ENCODE measurements at regions not wholly inside any gene's neighbourhood (a gene's known extent, or its start where the extent isn't known, plus 50 kb on each side); places are given as distances from the start of the nearest gene placed in this dataset.
"Not testable (repeated sequence)": the region's sequence is repeated elsewhere in the genome, so short reads cannot be mapped to it uniquely, and the experiment has no call there.

DNA sequence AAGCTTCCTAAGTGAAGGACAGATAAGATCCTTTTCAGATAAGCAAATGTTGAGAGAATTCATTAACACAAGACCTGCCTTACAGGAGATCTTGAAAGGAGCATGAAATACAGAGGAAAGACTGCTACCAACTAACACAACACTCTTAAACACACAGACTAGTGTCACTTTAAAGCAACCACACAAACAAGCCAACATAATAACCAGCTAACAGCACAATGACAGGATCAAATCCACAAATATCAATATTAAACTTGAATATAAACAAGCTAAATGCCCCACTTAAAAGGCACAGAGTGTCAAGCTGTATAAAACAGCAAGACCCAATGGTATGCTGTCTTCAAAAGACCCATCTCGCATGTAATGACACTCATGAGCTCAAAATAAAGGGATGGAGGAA is 70.8 kb upstream of the HMGXB4 start:
- DNase-seq = no peak

DNA sequence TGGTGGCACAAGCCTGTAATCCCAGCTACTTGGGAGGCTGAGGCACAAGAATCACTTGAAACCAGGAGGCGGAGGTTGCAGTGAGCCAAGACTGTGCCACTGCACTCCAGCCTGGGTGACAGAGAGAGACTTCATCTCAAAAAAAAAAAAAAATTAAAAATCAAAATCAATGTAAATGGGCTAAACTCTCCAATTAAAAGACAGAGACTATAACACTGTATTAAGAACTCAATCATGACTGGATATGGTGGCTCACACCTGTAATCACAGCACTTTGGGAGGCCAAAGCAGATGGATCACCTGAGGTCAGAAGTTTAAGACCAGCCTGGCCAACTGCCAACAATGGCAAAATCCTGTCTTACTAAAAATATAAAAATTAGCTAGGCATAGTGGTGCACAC is 68.4 kb upstream of the HMGXB4 start:
- not testable (repeated sequence) for DNase-seq

DNA sequence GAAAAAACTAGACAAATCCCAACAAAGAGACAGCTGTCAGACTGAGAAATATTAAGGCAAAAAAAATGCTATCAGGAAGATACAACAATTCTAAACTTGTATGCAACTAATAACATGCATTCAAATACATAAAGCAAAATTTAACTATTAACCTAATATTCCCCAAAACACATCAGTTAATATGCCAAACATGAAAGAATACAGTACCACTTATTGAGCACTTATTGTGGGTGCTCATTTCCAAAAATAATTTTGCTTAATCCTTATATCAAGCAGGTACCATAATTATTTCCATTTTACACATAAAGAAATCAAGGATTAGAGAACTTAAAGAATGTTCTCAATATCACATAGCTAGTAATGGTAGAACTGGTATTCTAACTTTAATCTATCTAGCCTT is 67.7 kb upstream of the HMGXB4 start:
- DNase-seq = no peak

DNA sequence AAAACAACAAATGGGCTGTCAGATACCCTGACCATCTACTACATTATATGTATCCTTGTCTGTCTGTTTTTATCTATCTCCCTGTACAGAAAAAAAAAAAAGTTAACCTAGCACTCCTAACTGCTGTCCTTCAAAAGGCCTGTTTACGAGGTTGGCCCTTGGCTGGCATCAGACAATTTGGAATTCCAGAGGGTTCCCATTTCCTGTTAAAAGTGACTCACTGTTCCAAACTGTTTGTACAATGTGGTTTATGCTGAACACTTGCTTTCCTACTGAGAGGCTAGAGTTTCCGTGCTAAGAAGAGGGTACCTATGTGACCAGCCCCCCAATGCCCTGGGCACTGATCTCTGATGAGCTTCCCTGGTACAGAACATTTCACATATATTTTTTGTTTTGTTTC is 65.9 kb upstream of the HMGXB4 start:
- DNase-seq = no peak

DNA sequence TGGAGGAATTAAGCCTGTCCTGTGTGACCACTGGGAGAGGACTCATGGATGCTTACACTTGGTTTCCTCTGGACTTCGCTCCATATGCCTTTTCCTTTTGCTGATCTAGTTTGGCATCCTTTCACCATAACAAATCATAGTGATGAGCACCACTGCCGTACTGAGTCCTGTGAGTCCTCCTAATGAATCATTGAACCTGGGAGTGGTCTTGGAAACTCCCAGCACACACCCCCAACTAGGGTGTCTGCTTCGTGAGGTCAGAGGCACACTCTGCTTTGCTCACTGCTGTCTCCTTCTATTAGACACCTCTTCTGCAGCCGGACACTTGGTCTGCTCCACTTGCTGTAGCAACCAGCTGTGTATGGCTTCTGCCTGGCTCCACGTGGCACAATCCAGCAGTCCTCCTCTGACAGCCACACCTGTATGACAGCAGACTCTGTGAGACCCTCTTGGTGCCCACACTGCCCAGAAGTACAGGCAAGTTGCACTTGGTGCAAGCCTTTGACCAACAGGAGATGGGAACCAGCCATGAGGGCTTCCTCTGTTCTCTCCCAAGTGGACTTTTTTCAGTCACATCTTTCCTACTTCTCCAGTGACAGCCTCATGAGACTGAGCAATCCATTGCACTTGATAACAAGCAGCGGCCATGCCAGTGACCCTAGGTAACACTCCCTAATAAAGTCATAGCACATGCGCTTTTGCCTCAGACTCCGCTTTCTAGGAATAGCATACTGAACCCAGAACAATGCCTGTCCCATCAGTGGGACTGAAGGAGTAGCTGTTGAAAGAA is 65.0 kb upstream of the HMGXB4 start:
- no peak for DNase-seq

DNA sequence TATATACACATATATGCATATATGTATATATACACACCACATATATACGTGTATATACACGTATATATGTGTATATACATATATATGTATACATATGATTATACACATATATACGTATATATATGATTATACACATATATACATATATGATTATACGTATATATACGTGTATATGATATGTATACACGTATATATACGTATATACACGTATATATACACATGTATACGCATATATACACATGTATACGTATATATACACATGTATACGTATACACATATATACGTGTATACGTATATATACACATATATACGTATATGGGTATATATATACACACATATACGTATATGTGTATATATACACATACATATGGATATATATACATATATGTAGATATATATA is 62.1 kb upstream of the HMGXB4 start:
- no peak for DNase-seq

DNA sequence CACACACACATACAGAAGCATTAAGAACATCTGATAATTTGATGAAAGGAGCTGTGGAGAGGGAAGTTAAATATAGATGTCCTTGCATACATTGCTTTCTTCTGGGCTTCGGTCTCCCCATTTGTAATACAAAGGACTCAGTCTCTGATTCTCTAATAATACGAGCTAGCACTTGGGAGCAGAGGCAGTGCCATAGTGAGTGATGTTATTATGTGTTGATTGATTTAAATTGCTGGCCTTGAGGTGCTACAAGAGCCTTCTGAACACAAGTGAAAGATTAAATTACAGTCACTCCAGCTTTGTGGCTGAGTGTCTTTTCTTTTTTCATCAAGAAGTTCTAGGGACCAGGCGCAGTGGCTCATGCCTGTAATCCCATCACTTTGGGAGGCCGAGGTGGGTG is 61.5 kb upstream of the HMGXB4 start:
- DNase-seq = no peak

DNA sequence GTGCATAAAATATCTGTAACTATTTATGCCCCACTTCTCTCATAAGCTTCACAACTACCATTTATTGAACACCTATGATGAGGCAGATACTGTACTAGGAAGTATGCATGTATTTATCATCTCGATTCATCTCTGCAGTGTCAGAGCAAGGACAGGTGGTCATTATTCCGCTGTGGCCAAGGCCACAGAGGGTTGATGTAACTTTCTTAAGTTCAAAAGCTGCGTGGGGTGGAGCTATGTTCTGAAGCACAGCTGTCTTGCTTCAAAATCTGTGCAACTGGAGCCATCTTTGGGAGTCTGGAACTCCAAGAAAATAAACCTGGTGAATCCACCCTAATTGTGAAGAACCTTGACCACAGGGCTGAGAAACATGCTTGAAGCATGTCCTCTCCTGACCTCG is 60.2 kb upstream of the HMGXB4 start:
- DNase-seq = no peak

DNA sequence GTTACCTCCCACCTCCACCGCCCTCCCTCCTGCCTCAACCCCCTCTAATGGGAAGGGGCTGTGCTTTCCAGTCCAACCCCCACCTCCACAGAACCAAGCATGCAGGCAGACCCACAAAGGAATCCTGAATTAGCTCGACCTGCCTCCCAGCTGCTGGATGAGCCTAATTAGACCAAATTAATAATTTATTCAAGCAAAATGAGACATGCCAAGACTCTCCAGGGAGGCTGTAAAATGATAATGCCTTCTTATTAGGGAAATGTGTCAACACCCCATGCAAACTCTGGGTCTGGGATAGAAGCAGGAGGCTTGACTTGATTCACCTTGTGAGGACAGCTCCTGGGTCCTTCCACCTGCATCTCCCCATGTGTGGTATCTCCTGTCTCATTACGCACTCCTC is 59.4 kb upstream of the HMGXB4 start:
- no peak for DNase-seq

DNA sequence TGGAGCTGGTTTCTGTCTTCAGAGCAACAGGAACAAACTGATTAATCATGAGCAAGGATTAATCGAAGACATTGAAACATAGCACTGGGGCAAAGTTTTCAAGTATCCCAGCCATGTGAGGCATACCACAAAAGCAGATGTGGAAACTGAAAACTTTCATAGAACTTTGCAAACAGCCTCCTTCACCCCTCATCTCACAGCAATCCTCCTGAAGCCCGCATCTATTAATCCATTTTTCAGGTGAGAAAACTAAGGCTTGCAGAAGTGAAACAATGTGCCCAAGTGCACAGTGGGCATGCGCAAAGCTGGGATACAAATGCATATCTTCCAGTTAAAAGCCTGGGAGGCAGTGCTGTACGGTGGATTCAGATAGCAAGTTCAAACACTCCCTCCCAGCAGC is 58.6 kb upstream of the HMGXB4 start:
- no peak for DNase-seq

DNA sequence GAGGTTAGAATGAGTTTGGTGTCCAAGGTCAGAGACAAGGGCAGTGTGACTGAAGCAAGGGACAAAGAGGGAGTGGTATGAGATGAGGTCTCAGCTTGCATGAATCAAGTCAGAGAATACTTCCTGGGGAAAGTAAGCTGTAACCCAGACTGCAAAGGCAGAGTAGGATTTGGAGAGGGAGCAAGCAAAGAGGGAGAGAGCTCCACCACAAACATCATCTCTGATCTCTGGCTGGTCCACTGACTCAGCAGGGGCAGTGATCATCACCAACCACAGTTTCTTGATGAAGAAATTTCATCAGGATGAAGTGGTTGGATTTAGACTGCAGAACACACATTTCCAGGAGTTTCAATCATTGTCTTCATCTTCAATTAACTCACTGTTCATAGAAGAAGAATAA is 54.9 kb upstream of the HMGXB4 start:
- DNase-seq = no peak

DNA sequence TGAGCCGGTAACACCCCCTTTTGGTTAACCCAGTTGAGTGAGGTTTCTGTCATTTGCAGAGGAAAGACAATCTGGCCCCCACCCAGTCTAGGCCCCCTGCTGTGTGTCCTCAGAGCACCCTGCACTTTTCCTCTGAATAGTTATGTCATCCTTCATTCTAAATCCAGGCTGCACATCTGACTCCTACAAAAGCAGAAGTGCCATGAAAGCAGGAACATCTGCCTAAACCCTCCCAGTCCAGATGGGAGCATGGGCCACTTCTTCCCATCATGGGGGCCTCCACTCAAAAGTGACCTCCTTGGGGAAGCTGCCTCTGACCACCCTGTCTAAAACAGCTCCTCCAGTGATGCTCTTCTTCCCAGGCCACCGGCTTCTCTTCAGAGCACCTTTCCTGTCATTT is 53.7 kb upstream of the HMGXB4 start:
- DNase-seq = no peak

DNA sequence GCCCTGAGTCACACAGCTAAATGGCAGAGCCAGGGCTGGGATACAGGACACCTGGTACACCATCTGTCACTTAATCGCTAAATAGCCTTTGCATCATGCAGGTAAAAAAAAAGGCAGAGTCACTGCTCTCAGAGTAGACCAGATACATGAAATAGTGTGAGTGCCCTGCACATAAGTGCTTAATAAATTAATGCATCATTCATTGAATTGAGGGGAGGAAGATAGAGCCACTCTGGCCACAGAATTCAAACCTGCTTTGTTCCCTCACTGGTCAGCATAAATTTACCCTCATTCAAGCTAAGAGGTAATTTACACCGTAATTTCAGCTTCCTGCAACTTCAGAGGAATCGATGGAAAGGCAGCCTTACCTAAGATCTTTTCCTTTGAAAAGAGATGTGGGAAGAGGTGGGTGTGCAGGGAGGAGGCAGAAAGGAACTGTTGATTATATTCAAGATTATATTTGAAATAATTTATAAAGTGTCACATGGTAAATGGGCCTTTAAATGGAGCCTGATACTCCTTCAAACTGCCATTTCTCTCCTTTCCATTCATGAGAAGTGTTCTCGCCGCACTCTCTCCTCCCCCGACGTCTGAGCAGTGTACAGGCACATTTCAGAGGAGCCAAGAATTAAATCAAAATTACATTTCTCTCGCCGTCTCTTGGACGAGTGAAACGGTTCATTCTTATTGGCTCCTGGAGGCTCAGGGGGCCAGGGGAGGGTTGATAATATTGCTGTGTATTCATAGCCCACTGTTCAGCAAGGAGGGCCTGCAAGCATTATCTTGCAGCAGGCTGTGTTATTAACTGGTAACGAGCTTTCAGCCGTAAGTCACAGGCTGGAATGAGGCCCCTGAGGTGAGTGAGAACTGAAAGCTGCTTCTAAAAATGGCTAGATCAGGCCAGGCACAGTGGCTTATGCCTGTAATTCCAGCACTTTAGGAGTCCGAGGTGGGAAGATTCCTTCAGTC is 52.2 kb upstream of the HMGXB4 start:
- DNase-seq = no peak

DNA sequence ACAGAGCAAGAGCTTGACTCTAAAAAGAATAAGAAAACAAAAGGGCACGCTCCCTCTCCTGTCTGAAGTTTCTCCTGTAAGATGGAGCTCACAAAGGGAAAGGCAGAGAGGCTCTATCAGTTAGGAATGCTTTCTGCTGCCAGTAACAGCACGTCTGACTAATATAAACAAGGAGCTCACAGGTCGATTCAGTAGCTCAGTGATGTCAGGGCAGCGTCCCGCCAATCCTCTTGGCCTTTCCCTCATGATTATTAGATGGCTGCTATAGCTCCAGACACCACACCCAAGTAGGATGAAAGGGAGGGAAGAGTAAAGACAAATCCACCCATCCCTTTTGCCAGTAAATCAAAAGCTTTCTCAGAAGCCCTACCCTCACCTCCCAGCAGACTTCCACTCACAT is 51.3 kb upstream of the HMGXB4 start:
- no peak for DNase-seq

DNA sequence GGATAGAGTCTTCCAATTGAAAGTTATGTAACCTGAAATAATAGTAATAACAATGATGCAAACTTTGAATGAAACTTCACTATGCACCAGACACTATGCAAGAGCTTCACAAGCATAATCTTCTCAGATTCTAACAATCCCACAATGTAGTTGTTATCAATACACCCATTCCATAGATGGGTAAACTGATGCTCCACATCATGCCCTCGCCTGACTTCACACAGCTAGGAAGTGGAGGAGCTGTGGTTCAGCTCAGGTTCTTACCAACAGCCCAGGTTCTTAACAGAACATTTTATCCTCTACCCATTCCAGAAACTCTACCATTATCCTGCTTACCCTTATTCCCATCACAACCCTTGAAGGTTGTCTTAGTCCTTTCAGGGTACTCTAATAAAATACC is 50.4 kb upstream of the HMGXB4 start:
- DNase-seq = no peak

Data from GF-D8 (cell line).